Cardiac fibroblast (primary cell): ENCODE measurements at regions not wholly inside any gene's neighbourhood (a gene's known extent, or its start where the extent isn't known, plus 50 kb on each side); places are given as distances from the start of the nearest gene placed in this dataset.

Experiments used
- DNase-seq, 2 donors: peaks; one replicate each; pipeline versions ENCODE4 v3.0.0 to v3.0.0-alpha.2; 2010; ENCODE audit warnings: low read depth in 2 of 2
- H3K4me3 ChIP-seq, 2 donors: replicated peaks in 1 of 2; 1 replicate in 1 of 2; 2 replicates in 1 of 2; pipeline ENCODE4 v1.5.1; 2011; ENCODE audit warnings: low read depth in 2 of 2, low read length in 2 of 2, mild to moderate bottlenecking in 2 of 2, moderate library complexity in 1 of 2
- TF ChIP-seq, protein P1 (sequence below): IDR thresholded peaks from one replicate; pipeline ENCODE4 v1.5.1; 2011; ENCODE audit warnings: low read depth, mild to moderate bottlenecking, low read length, inconsistent platforms

DNA sequence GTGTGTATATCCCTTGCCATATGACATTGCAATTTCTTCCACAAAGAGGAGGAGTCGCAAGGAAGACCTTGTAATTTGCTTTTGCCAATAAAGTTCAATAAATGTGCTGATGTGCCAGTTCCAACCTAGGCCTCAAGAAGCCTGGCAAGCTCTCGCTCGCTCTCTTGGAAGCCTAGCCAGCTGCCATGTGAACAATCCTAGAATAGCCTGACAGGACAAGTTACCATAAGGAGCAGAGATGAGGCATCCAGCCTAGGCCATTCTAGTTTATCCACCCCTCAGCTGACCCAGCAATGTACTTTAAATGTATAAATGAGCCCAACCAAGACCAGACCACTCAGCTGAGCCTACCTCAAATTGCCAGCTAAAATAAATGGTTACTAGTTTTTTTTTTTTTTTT, 145.7 kb upstream of the QRFPR start:
- no peak for DNase-seq
- TF ChIP-seq, protein P1, sequence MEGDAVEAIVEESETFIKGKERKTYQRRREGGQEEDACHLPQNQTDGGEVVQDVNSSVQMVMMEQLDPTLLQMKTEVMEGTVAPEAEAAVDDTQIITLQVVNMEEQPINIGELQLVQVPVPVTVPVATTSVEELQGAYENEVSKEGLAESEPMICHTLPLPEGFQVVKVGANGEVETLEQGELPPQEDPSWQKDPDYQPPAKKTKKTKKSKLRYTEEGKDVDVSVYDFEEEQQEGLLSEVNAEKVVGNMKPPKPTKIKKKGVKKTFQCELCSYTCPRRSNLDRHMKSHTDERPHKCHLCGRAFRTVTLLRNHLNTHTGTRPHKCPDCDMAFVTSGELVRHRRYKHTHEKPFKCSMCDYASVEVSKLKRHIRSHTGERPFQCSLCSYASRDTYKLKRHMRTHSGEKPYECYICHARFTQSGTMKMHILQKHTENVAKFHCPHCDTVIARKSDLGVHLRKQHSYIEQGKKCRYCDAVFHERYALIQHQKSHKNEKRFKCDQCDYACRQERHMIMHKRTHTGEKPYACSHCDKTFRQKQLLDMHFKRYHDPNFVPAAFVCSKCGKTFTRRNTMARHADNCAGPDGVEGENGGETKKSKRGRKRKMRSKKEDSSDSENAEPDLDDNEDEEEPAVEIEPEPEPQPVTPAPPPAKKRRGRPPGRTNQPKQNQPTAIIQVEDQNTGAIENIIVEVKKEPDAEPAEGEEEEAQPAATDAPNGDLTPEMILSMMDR = no peak
- H3K4me3 ChIP-seq = no peak overlapping the region

DNA sequence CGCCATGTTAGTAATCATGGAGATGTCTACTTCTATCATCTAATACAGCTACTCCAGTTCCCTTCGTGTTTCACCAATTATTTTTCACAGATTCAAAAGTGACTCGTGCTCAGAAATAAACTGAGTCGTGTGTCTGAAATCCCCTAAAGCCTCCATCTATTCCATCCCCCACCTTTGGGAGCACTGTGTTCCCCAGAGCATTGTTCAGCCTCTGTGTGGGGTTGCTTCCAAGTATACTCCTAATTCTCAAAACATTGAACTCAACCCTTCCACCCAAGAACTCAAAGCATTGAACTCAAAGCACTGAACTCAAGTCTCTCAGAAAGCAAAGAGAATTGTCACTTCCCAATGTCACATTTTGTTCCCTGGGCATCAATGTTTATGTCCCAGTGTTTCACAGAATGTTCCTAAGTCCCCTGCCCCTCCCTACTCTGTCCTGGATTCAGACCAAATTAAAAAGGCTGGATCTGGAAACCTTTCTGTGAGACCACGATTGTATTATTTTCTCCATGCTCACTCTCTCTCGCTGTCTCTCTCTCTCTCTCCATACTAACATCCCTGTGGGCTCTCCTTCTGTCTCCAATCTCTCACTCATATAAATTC, 138.5 kb upstream of the QRFPR start:
- H3K4me3 ChIP-seq = no peak overlapping the region
- DNase-seq = no peak
- TF ChIP-seq, protein P1 = no peak

DNA sequence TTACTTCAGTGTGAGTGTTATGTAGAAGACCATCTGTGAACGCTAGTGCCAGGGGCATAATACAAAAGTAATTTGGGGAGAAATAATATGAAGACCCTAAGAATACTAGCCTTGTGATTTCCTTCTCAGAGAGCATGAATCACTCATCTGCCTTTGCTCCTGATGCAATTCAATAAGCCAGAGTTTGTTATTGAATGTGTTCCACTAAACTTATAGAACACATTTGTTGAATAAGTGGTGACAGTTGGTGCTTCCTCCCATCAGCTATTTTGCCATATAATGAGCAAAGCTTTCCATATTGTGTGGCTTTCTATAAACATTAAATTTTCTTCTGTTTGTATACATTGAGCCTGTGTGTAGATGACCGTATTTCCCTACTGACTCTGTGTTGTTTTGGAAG, 136.4 kb upstream of the QRFPR start:
- no peak for DNase-seq
- H3K4me3 ChIP-seq = no peak overlapping the region
- TF ChIP-seq, protein P1 = no peak

DNA sequence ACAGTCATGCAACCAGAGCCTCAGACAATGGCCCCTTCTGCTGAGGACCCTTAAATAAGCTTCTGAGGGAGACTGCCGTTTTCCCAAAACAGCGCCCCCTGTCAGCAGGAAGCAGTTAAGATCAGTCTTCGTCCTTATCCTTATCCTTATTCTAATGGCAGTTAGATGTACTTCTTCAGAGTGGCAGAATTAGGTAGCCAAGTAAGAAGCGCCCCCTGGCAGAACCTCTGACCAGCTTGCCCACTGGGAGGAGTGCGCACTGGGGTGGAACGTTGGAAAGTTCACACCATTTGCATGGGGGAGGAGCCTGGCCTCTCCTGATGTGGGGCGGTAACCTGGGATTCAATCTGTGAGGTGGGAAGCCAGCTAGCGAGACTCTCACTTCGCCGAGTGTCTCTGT, 133.6 kb upstream of the QRFPR start:
- no peak for DNase-seq
- TF ChIP-seq, protein P1 = no peak
- H3K4me3 ChIP-seq = no peak overlapping the region

DNA sequence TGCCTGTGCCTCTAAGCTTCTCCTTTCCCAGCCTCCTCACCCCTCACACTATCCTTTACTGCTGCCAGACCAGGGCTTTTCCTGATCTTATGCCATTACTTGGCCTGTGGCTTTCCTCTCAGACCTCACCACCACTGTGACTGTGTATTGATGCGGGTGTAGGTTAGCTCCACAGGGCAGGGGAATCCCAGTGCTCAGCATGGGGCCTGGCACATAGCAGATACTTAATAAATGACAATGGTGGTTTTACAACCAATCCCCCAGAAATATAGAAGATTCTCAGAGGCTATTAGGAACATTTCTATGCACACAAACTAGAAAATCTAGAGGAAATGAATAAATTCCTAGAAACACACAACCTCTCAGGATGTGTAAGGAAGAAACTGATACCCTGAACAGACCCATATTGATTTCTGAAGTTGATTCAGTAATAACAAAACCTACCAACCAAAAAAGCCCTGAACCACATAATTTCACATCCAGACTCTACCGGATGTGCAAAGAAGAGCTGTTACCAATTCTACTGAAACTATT, 129.6 kb upstream of the QRFPR start:
- TF ChIP-seq, protein P1 = no peak
- no peak overlapping the region for H3K4me3 ChIP-seq
- no peak for DNase-seq

DNA sequence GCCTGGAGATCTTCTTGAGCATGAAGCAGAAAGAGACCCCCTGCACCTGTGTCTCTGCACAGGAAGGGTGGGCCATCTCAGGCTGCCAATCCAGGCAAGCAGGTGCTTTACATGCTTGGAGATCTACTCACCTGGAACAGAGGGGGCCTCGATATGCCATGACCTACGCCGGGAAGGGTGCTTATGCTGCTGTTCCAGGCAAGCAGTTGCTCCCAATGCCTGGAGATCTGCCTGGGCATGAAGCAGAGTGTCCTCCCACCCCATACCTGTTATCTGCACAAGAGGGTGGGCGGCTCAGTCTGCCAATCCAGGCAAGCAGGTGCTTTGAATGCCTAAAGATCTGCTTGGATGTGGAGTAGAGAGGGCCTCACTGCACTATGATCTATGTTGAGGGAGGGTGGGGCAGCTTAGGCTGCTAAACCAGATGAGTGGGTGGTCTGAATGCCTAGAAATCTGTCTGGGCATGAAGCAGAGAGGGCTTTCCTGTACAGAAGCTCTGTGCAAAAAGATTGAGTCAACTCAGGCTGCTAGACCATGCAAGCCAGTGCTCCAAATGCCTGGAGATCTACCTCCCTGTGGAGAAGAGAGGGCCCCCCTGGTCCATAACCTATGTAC, 104.5 kb upstream of the QRFPR start:
- TF ChIP-seq, protein P1 = no peak
- no peak for DNase-seq

DNA sequence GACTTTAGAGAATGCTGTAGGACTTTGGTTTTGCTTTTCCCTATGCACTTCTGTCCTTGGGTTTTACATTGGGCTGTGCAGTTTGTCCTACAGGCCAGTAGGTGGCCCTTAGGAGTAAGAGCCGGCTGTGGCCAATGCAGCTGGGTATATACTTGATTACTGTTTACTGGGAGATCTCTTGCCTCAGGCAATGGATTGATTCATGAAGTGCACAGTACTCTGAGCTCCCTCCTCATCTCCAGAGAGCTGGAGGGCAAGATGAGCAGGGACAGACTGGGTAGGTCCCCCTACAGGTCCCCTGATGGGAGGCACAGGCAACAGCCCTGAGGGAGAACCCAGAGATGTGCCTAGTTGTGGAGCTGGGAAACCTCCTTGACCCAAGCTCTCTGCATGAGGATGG, 103.8 kb upstream of the QRFPR start:
- DNase-seq = peak; percentile 77 to 80
- TF ChIP-seq, protein P1 = peak; percentile 91
- H3K4me3 ChIP-seq = no peak overlapping the region

More for the DNA sequence above, 104.5 kb upstream of the QRFPR start:
- no peak overlapping the region for H3K4me3 ChIP-seq
